ENCODE measurements at regions not wholly inside any gene's neighbourhood (a gene's known extent, or its start where the extent isn't known, plus 50 kb on each side); places are given as distances from the start of the nearest gene placed in this dataset.

- Histone ChIP-seq H3K9me3 (ENCODE audit: control insufficient read depth, insufficient read depth, low read depth, low read length) (no peaks in the 10 kb centered on the region), H3K4me1 (ENCODE audit: control insufficient read depth, insufficient read depth, low read length) (no peaks in the 10 kb centered on the region), H3K36me3 (ENCODE audit: control insufficient read depth in 2 of 2, insufficient read depth in 1 of 2, low read length in 2 of 2) (no peaks in the 10 kb centered on the region), H3K4me3 (ENCODE audit: low read depth, low read length) (no peak overlapping the region), H3K27ac (ENCODE audit: extremely low read depth, low read depth, low read length) (no peak overlapping the region)
- TF ChIP-seq ZNF423 (tag by site-specific recombination; IDR thresholded peaks at IDR 0.05) = no peak
- TF ChIP-seq ZNF280D (tag by site-specific recombination; IDR thresholded peaks at IDR 0.05) = no peak
- no peak for TF ChIP-seq ZNF2 (tag by site-specific recombination; IDR thresholded peaks at IDR 0.05)
- no peak for TF ChIP-seq ZNF510 (tag by site-specific recombination; IDR thresholded peaks at IDR 0.05; ENCODE audit: insufficient replicate concordance)
- no peak for TF ChIP-seq ZNF114 (tag by site-specific recombination; IDR thresholded peaks at IDR 0.05)
- TF ChIP-seq ZNF155 (tag by site-specific recombination; IDR thresholded peaks at IDR 0.05) = no peak
- TF ChIP-seq ZSCAN5A (tag by site-specific recombination; IDR thresholded peaks at IDR 0.05) = no peak
- TF ChIP-seq ZNF610 (tag by site-specific recombination; IDR thresholded peaks at IDR 0.05; ENCODE audit: borderline replicate concordance) = no peak
- TF ChIP-seq WT1 (tag by site-specific recombination; IDR thresholded peaks at IDR 0.05) = no peak
- no peak for TF ChIP-seq ZFP41 (tag by site-specific recombination; IDR thresholded peaks at IDR 0.05; ENCODE audit: borderline replicate concordance)
- no peak for TF ChIP-seq AEBP2 (tag by site-specific recombination; IDR thresholded peaks at IDR 0.05; ENCODE audit: borderline replicate concordance)
- no peak for TF ChIP-seq ATF2 (tag by site-specific recombination; IDR thresholded peaks at IDR 0.05; ENCODE audit: low read depth)
- TF ChIP-seq HOXA7 (CRISPR knock-in tag; IDR thresholded peaks at IDR 0.05; ENCODE audit: borderline replicate concordance) = no peak
- TF ChIP-seq ZNF449 (tag by site-specific recombination; IDR thresholded peaks at IDR 0.05) = no peak
- TF ChIP-seq ZNF302 (tag by site-specific recombination; IDR thresholded peaks at IDR 0.05; ENCODE audit: low read depth) = no peak
- TF ChIP-seq YY1 (tag by site-specific recombination; IDR thresholded peaks at IDR 0.05) = no peak
- no peak for TF ChIP-seq ZNF335 (tag by site-specific recombination; conservative IDR thresholded peaks at IDR 0.05)
- CTCF ChIA-PET = no interaction called here
- POLR2A ChIA-PET = no interaction called here
These were observed 408.6 kb upstream of the SYT1 start for GRCh38 chr12:78455991-78456390.

Measured in HEK293 (cell line).